H1 (cell line): ENCODE measurements at regions not wholly inside any gene's neighbourhood (a gene's known extent, or its start where the extent isn't known, plus 50 kb on each side); places are given as distances from the start of the nearest gene placed in this dataset.

Source experiments
- CTCF ChIA-PET: fragments of 300-600 bp; sonication (Branson Sonifier 250); formaldehyde crosslinking; loops from one replicate; lab custom pipeline; 2021; ENCODE audit not compliant: partially characterized antibody; lab: Charles Lee
- POLR2A ChIA-PET: fragments of 300-600 bp; sonication (Branson Sonifier 250); formaldehyde crosslinking; loops from one replicate; lab custom pipeline; 2021; ENCODE audit warnings: inconsistent platforms; ENCODE audit not compliant: partially characterized antibody; lab: Charles Lee
- DNase-seq, 2 experiments: peaks; one replicate each; pipeline versions ENCODE4 v3.0.0 to v3.0.0-alpha.2; 2010 to 2022; ENCODE audit warnings: low spot score in 2 of 2, low read depth in 1 of 2, mixed read lengths in 1 of 2
- FAIRE-seq: peaks from 2 replicates; lab custom pipeline; 2011; peaks lifted over from hg19 to GRCh38; lab: Jason Lieb, UNC
- H2AFZ ChIP-seq: 2 replicates; pipeline ENCODE4 v1.8.1; 2012; ENCODE audit warnings: low read length, inconsistent platforms
- H2AK5ac ChIP-seq: 2 replicates; pipeline ENCODE4 v1.6.1; 2013; ENCODE audit warnings: low read depth, low read length
- H2BK120ac ChIP-seq: replicated peaks from 2 replicates; pipeline ENCODE3; 2013; ENCODE audit warnings: low read depth, low read length, inconsistent platforms
- H2BK12ac ChIP-seq: 2 replicates; pipeline ENCODE4 v1.6.1; 2013; ENCODE audit warnings: low read depth, low read length
- H2BK15ac ChIP-seq: 2 replicates; pipeline ENCODE4 v1.6.1; 2013; ENCODE audit warnings: low read length
- H2BK20ac ChIP-seq: 2 replicates; pipeline ENCODE4 v1.6.1; 2013; ENCODE audit warnings: low read length
- H2BK5ac ChIP-seq: 2 replicates; pipeline ENCODE4 v1.6.1; 2013; ENCODE audit warnings: low read depth, low read length
- H3K14ac ChIP-seq: 2 replicates; pipeline ENCODE4 v1.6.1; 2013; ENCODE audit warnings: inconsistent platforms; ENCODE audit not compliant: insufficient read length
- H3K18ac ChIP-seq: 2 replicates; pipeline ENCODE4 v1.6.1; 2013; ENCODE audit warnings: low read length; ENCODE audit errors: extremely low read depth
- H3K23ac ChIP-seq: 2 replicates; pipeline ENCODE4 v1.6.1; 2013; ENCODE audit warnings: inconsistent platforms; ENCODE audit not compliant: insufficient read length
- H3K23me2 ChIP-seq: 2 replicates; pipeline ENCODE4 v1.6.1; 2013; ENCODE audit warnings: low read depth, low read length
- H3K27ac ChIP-seq: 2 replicates; pipeline ENCODE4 v1.6.1; 2011; ENCODE audit warnings: low read depth, low read length, inconsistent platforms
- H3K27me3 ChIP-seq, 4 experiments: replicated peaks in 1 of 4; 1 replicate in 1 of 4; 2 replicates in 3 of 4; pipeline versions ENCODE4 v1.6.1 to v1.8.1; 2011 to 2013; ENCODE audit warnings: low read length in 3 of 4, mild to moderate bottlenecking in 3 of 4, inconsistent platforms in 2 of 4, mixed read lengths in 2 of 4, moderate library complexity in 1 of 4; ENCODE audit not compliant: control insufficient read depth in 3 of 4, insufficient read depth in 3 of 4; ENCODE audit errors: extremely low read depth in 1 of 4
- H3K36me3 ChIP-seq, 4 experiments: 2 replicates each; pipeline versions ENCODE4 v1.6.1 to v1.8.1; 2011 to 2013; ENCODE audit warnings: mild to moderate bottlenecking in 4 of 4, low read length in 3 of 4, moderate library complexity in 2 of 4, control low read depth in 1 of 4, inconsistent platforms in 1 of 4; ENCODE audit not compliant: insufficient read depth in 4 of 4, control insufficient read depth in 2 of 4
- H3K4ac ChIP-seq: replicated peaks from 2 replicates; pipeline ENCODE3; 2013; ENCODE audit warnings: low read length, low read depth, mixed read lengths, inconsistent platforms; ENCODE audit not compliant: insufficient read length
- H3K4me1 ChIP-seq, 4 experiments: replicated peaks in 1 of 4; 1 replicate in 1 of 4; 2 replicates in 3 of 4; pipeline versions ENCODE4 v1.6.1 to v1.8.1; 2011 to 2013; ENCODE audit warnings: low read length in 3 of 4, inconsistent platforms in 2 of 4, mixed read lengths in 1 of 4; ENCODE audit not compliant: insufficient read depth in 4 of 4, control insufficient read depth in 3 of 4
- H3K4me2 ChIP-seq, 2 experiments: 2 replicates each; pipeline versions ENCODE4 v1.6.1 to v1.8.1; 2011 to 2013; ENCODE audit warnings: low read depth in 2 of 2, low read length in 2 of 2, control low read depth in 1 of 2, inconsistent platforms in 1 of 2, mild to moderate bottlenecking in 1 of 2; ENCODE audit not compliant: insufficient read depth in 1 of 2
- H3K4me3 ChIP-seq, 4 experiments: fragments of 200-600, 300-600 bp in 1 of 4; sonication (generic), shearing (Covaris generic), sonication (Bioruptor Twin) in 1 of 4; 2 replicates each; pipeline versions ENCODE4 v1.5.1 to v1.8.1; 2011 to 2016; ENCODE audit warnings: low read length in 4 of 4, low read depth in 3 of 4, control low read depth in 2 of 4, inconsistent platforms in 2 of 4, mild to moderate bottlenecking in 2 of 4, mixed read lengths in 1 of 4, moderate library complexity in 1 of 4; ENCODE audit not compliant: insufficient read depth in 2 of 4; ENCODE audit errors: extremely low read depth in 1 of 4
- H3K56ac ChIP-seq: replicated peaks from 2 replicates; pipeline ENCODE3; 2013; ENCODE audit warnings: low read depth, mild to moderate bottlenecking, mixed read lengths, low read length, inconsistent platforms; ENCODE audit not compliant: insufficient read length
- H3K79me1 ChIP-seq: 2 replicates; pipeline ENCODE4 v1.6.1; 2013; ENCODE audit warnings: low read depth, low read length, control low read depth
- H3K79me2 ChIP-seq, 2 experiments: 2 replicates each; pipeline versions ENCODE4 v1.6.1 to v1.8.1; 2012 to 2013; ENCODE audit warnings: low read length in 2 of 2, mild to moderate bottlenecking in 2 of 2, inconsistent platforms in 1 of 2; ENCODE audit not compliant: insufficient read depth in 2 of 2, control insufficient read depth in 1 of 2
- H3K9ac ChIP-seq, 4 experiments: replicated peaks in 1 of 4; 1 replicate in 1 of 4; 2 replicates in 3 of 4; pipeline versions ENCODE4 v1.6.1 to v1.8.1; 2011 to 2013; ENCODE audit warnings: low read depth in 3 of 4, low read length in 3 of 4, control low read depth in 2 of 4, mild to moderate bottlenecking in 2 of 4, moderate library complexity in 2 of 4, inconsistent platforms in 1 of 4; ENCODE audit errors: extremely low read depth in 1 of 4
- H3K9me3 ChIP-seq, 2 experiments: 2 replicates each; pipeline versions ENCODE4 v1.6.1 to v1.8.1; 2012 to 2013; ENCODE audit warnings: mild to moderate bottlenecking in 2 of 2, moderate library complexity in 2 of 2, control low read depth in 1 of 2, inconsistent platforms in 1 of 2, low read depth in 1 of 2, low read length in 1 of 2, mixed read lengths in 1 of 2; ENCODE audit not compliant: insufficient read depth in 2 of 2
- H4K20me1 ChIP-seq, 2 experiments: replicated peaks in 1 of 2; 2 replicates each; pipeline versions ENCODE3 to v1.8.1; 2011 to 2013; ENCODE audit warnings: inconsistent platforms in 2 of 2, low read length in 2 of 2, mild to moderate bottlenecking in 1 of 2; ENCODE audit not compliant: insufficient read depth in 2 of 2, control insufficient read depth in 1 of 2
- H4K5ac ChIP-seq: 2 replicates; pipeline ENCODE4 v1.6.1; 2013; ENCODE audit warnings: low read length, low read depth, mixed read lengths, inconsistent platforms; ENCODE audit not compliant: insufficient read length
- H4K8ac ChIP-seq: 2 replicates; pipeline ENCODE4 v1.8.0; 2013; ENCODE audit warnings: mild to moderate bottlenecking, moderate library complexity, low read length, inconsistent platforms; ENCODE audit not compliant: insufficient read depth; ENCODE audit errors: extremely low read depth
- H4K91ac ChIP-seq: replicated peaks from 2 replicates; pipeline ENCODE3; 2013; ENCODE audit warnings: low read length, mixed read lengths, inconsistent platforms; ENCODE audit not compliant: insufficient read length
- CBX5 ChIP-seq: fragments of 300-800, 300-1000 bp; sonication (generic); IDR thresholded peaks from 2 replicates; pipeline ENCODE4 v1.7.1; 2016; ENCODE audit warnings: antibody characterized with exemption, low read length, low read depth
- CEBPB ChIP-seq: IDR thresholded peaks from 2 replicates; pipeline ENCODE4 v1.6.1; 2012; ENCODE audit warnings: low read depth, low read length
- CHD1 ChIP-seq: IDR thresholded peaks from 2 replicates; pipeline ENCODE4 v1.6.1; 2012; ENCODE audit warnings: low read depth, low read length, improper control_type of control experiment
- CHD2 ChIP-seq: IDR thresholded peaks from 2 replicates; pipeline ENCODE4 v1.6.1; 2012; ENCODE audit warnings: low read length, improper control_type of control experiment
- E2F6 ChIP-seq: IDR thresholded peaks from 2 replicates; pipeline ENCODE4 v1.6.1; 2012; ENCODE audit warnings: inconsistent platforms
- EP300 ChIP-seq, 2 experiments: IDR thresholded peaks; 1 replicate in 1 of 2; 2 replicates in 1 of 2; pipeline ENCODE4 v1.6.1; 2011 to 2012; ENCODE audit warnings: low read depth in 2 of 2, low read length in 2 of 2, mild to moderate bottlenecking in 2 of 2, borderline replicate concordance in 1 of 2, inconsistent platforms in 1 of 2, moderate library complexity in 1 of 2
- JUND ChIP-seq: IDR thresholded peaks from 2 replicates; pipeline ENCODE4 v1.6.1; 2011; ENCODE audit warnings: mild to moderate bottlenecking, improper control_type of control experiment, low read length
- KDM1A ChIP-seq: fragments of 200-600, 300-600 bp; sonication (generic); IDR thresholded peaks from 2 replicates; pipeline ENCODE4 v1.7.1; 2016; ENCODE audit warnings: mild to moderate bottlenecking, low read length, borderline replicate concordance
- POLR2A ChIP-seq, 2 experiments: IDR thresholded peaks; 1 replicate in 1 of 2; 2 replicates in 1 of 2; pipeline ENCODE4 v1.6.1; 2011; ENCODE audit warnings: low read depth in 2 of 2, low read length in 2 of 2, mild to moderate bottlenecking in 2 of 2; ENCODE audit errors: control extremely low read depth in 1 of 2
- POLR2AphosphoS5 ChIP-seq: IDR thresholded peaks from 2 replicates; pipeline ENCODE4 v1.6.1; 2011; ENCODE audit warnings: low read depth, low read length
- SP2 ChIP-seq: IDR thresholded peaks from 2 replicates; pipeline ENCODE4 v1.6.1; 2012; ENCODE audit warnings: mild to moderate bottlenecking, low read length, inconsistent platforms
- SP4 ChIP-seq: IDR thresholded peaks from 2 replicates; pipeline ENCODE4 v1.6.1; 2012; ENCODE audit warnings: low read length, inconsistent platforms
- SRF ChIP-seq: IDR thresholded peaks from 2 replicates; pipeline ENCODE4 v1.6.1; 2011; ENCODE audit warnings: mild to moderate bottlenecking, low read depth, low read length, moderate library complexity
- ZNF274 ChIP-seq: IDR thresholded peaks from 2 replicates; pipeline ENCODE4 v1.7.0; 2012; ENCODE audit warnings: low read length, borderline replicate concordance; ENCODE audit errors: extremely low read depth
- WGBS, 2 experiments: shearing (Covaris generic) in 1 of 2; methylation state at CpG; one replicate each; pipeline versions ENCODE4 v1.1.6 to v1.1.7; 2013 to 2015; ENCODE audit warnings: low lambda C conversion rate in 2 of 2, mixed read lengths in 2 of 2, inconsistent platforms in 1 of 2, low coverage in 1 of 2, missing lambda C conversion rate in 1 of 2; ENCODE audit not compliant: insufficient replicate concordance in 2 of 2, insufficient coverage in 1 of 2, insufficient read length in 1 of 2; ENCODE audit errors: extremely low coverage in 1 of 2, missing lambda C conversion rate in 1 of 2; 5-methylcytosine and 5-hydroxymethylcytosine counted together

- H3K4me3 ChIP-seq = no peak overlapping the region
- H3K79me2 ChIP-seq = no peaks in the 10 kb centered on the region
- H3K23me2 ChIP-seq = no peaks in the 10 kb centered on the region
- WGBS, 2 experiments = 85% methylated on average over 6 of the region's 6 CpGs; no CpG with 5 or more reads in 1 of the 2 experiments
- H3K36me3 ChIP-seq = no peaks in the 10 kb centered on the region
- H3K18ac ChIP-seq = no peak overlapping the region
- H2BK12ac ChIP-seq = no peak overlapping the region
- no peak overlapping the region for H3K4ac ChIP-seq
- H2BK20ac ChIP-seq = no peak overlapping the region
- H3K9ac ChIP-seq = no peak overlapping the region
- no peak overlapping the region for H3K14ac ChIP-seq
- CTCF ChIA-PET = interaction anchor here (0.9 to 1.3 kb wide), 2 partner anchors 27 to 80 kb away, joined by 5 read pairs; no protein-coding TSS in a partner anchor
- no peaks in the 10 kb centered on the region; a peak in 1 of 7 replicates for H3K4me1 ChIP-seq
- no peaks in the 10 kb centered on the region; a peak in 1 of 7 replicates for H3K27me3 ChIP-seq
- H2AK5ac ChIP-seq = no peak overlapping the region
- peaks cover 0 to 1% of the 10 kb centered on the region in 2 experiments for H4K20me1 ChIP-seq
- H3K23ac ChIP-seq = no peak overlapping the region
- no peak overlapping the region for H3K4me2 ChIP-seq
- no peak overlapping the region for H4K5ac ChIP-seq
- H4K91ac ChIP-seq = no peak overlapping the region
- no peak overlapping the region for H3K56ac ChIP-seq
- no peak overlapping the region for H3K27ac ChIP-seq
- H2BK120ac ChIP-seq = no peak overlapping the region
- H3K9me3 ChIP-seq = no peaks in the 10 kb centered on the region
- POLR2A ChIA-PET = no interaction called here
- H4K8ac ChIP-seq = no peak overlapping the region
- no peak for DNase-seq
- no peak overlapping the region for H2BK15ac ChIP-seq
- no peak overlapping the region for H2AFZ ChIP-seq
- FAIRE-seq = no peak
- H3K79me1 ChIP-seq = no peaks in the 10 kb centered on the region
- no peak overlapping the region for H2BK5ac ChIP-seq
- TF ChIP-seq POLR2A (IDR thresholded peaks at IDR 0.05; ENCODE audit: control extremely low read depth in 1 of 2, low read depth in 2 of 2, low read length in 2 of 2) (no peak), POLR2AphosphoS5 (no peak), CBX5 (no peak), ZNF274 (no peak), EP300 (IDR thresholded peaks at IDR 0.05; ENCODE audit: borderline replicate concordance in 1 of 2, low read depth in 2 of 2, low read length in 2 of 2) (no peak), JUND (no peak), KDM1A (no peak), CHD2 (no peak), SP4 (no peak), SRF (no peak), CEBPB (no peak), SP2 (no peak), CHD1 (no peak), E2F6 (no peak)
Measured at GRCh38 chr5:135094339-135095051, 60.5 kb upstream of the PITX1 start.
